ENCODE measurements at regions not wholly inside any gene's neighbourhood (a gene's known extent, or its start where the extent isn't known, plus 50 kb on each side); places are given as distances from the start of the nearest gene placed in this dataset.

DNA sequence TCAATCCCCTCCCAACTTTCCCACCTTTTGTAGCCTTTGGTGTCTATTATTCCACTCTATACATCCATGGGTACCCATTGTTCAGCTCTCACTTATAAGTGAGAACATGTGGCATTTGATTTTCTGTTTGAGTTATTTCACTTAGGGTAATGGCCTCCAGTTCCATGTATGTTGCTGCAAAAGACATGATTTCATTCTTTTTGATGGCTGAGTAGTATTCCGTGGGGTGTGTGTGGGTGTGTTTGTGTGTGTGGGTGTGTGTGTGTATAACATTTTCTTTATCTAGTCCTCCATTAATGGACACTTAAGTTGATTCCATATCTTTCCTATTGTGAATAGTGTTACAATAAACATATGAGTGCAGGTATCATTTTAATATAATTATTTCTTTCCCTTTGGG is 157.5 kb upstream of the FSTL4 start:
- DNase-seq (ENCODE audit: low read depth), result no peak

DNA sequence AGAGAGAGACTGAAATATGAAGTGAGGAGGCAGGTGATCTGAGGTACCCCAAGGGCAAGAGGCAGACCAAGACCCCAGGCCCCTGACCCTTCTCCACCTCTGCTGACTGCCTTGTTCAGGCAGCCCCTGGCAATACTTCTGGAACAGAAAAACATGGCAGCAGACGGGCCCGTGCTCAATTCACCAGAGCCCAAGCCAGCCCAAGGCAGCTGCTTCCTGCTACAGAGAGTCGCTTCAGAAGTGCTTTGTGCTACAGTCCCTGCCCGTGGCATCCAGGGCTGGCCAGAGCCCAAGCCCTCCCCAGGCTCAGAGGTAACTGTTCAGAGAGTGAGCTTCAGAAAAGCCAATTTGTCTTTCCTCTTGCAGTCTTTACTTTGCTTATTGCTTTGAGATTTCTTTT is 151.4 kb upstream of the FSTL4 start:
- no peak for DNase-seq (ENCODE audit: low read depth)

DNA sequence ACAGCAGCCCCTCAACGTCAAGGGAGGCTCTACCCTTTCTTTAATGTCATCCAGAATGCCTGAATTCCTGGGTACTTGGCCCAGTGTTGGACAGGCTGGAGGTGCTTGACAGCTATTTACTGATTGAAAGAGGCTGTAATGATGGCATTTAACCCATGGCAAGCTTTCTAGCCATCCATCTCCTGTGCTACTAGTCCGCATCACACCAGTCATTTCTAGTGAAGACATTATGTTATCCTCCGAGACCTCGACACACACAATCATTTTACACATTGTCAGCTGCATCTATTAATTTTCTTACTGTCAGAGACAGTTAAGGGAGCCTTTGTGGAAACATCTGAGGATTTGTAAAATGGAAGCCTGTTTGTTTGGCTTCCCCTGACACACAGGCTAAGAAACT is 149.3 kb upstream of the FSTL4 start:
- no peak for DNase-seq (ENCODE audit: low read depth)

DNA sequence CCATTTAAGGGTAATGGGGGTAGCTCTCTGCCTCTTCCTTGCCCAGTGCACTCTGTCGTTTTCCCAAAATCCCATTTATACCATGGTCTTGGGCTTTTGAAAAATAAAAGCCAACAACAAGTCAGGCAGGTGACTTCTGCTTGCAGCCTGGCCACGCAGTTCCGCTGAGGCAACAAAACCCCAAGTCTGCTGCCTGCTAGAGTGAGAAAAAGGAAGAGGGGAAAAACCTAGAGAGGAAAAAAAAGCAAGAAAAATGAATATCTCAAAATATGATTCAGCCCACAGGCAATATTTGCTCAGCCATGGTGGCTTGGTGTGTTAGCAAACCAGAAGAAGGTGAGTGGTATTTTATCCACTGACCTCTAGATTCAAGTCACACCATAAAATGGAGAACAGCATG is 148.2 kb upstream of the FSTL4 start:
- DNase-seq (ENCODE audit: low read depth), result no peak

DNA sequence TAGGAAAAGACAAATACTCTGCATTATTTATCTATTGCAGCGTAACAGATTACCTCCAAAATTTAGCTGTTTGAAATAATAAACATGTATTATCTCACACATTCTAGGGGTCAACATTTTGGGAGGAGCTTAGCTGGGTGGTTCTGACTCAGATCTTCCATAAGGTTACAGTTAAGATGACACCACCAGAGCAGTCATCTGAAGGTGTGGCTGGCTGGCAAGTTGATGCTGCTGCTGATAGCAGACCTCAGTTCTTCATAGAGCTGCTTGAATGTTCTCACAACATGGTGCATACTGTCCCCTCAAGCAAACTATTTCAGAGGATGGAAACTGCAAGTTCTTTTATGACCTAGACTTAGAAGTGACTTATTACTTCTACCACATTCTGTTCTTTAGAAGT is 146.3 kb upstream of the FSTL4 start:
- DNase-seq (ENCODE audit: low read depth), result no peak

DNA sequence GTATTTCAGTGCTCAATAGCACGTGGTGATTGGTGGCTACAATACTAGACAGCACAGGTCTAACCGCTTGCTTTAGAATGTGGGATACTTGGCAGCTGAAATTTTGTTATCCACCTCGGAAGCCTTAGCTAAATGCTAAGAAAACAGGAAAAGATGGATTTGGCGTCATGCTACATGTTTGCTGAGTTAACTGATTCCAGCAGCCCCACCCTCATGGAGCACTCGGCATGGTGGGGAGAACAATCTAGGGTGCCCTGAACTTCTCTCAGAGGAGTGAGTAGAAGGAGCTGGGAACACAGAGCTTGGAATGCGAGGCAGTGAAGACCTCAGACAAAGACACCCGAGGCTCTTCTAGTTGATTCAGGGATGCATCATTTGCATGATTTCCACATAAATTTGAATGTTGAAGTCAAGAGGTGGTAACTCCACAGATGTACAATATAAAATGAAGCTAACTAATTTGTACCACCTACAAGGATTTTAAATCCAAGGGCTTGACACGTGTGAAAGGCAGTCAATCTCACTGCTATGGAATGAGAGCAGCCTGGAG is 145.1 kb upstream of the FSTL4 start:
- DNase-seq (ENCODE audit: low read depth), result no peak

DNA sequence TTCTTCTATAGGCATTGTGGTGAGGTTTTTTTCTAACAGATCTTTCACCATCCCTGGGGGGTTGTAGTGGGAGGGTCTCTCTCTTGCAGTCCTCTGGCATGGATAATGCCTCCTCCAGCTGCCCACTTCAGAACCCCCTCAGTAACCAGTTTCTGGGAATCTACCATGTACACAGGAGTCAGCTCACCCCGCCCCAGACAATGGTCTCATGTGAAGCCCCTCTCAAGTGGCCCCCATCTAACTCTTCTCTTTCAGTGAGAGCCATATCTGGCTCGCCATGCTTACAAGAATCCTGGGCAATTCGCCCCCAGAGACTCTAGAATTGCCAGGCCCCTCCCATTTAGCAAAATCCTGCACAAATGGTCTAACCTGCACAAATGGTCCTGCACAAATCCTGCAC is 144.4 kb upstream of the FSTL4 start:
- DNase-seq (ENCODE audit: low read depth), result no peak

DNA sequence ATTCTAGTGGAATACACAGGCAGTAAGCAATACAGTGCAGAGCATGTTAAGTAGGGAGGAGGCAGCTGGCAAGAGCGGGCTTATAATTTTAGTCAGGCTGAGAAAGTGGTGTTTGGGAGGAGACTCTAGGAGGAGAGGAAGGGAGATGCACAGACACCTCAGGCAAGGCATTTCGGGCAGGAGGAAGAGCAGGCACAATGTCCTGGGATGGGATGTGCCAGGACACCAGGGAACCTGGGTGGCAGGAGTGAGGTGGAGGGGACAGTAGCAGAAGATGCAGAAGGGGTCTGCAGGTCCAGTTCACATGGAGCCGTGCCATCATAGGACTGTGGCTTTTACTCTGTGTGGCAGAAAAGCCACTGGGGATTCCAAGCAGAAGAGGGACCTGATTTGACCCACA is 143.7 kb upstream of the FSTL4 start:
- DNase-seq (ENCODE audit: low read depth), result no peak

DNA sequence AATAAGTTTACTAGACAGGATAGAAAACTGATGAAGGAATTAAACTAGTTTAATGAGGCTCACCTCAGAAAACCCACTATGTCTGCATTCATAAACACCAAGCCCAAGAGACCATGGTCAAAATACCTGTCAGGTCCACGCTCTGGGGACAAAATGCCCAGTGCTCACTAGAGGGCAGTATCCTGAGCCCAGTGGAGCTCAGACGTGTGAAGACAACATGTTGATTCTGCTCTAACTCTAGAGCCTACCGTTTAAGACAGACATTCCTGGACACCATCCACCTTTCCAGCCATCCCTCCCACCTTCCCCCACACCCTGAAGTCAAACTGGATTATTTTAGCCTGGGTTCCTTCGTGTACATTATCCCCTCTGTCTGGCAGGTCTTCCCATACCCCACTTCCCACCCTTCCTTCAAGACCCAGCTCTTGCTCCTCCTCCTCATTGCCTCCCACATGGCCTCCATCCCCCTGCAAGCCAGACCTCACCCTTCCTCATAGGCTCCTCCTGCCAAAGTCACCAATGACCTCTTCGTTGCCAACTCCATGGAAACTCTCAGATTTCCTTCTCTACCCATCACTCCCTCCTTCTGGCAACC is 142.3 kb upstream of the FSTL4 start:
- DNase-seq (ENCODE audit: low read depth), result no peak

DNA sequence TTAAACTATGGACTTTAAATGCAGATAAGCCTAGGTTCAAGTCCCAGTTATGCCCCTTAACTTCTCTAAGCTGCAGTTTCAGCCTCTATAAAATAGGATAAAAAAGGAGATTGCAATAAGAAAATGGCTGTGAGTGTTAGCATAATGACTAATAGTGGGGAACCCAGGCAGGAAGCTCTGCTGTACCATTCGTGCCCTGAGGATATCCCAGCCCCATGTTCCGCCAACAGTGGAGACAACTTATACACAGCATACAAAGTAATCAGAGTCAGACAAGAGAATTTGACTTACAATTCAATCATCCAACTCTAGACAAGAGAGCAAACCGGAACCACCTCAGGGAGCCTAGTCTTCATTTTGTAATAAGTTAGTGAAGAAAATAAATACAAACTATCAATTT is 141.5 kb upstream of the FSTL4 start:
- DNase-seq (ENCODE audit: low read depth), result no peak

DNA sequence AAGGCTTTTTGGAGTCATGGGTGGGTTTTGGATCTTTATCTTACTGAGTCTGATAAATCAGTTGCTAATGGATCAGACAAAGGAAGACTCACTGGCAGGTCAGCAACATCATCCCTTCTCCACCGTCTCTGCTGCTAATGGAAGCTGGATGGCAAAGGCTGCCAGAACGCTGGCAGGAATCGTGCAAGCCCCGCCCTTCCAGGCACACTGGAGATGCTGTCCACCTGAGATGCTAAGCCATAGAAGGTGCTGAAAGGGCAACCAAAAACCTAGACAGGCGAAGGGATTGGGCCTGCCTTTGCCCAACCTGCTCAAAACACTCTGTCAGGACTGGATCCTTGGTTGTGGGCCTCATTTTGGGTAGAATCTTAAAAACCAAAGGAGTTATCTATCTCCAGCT is 139.5 kb upstream of the FSTL4 start:
- DNase-seq (ENCODE audit: low read depth), result no peak

DNA sequence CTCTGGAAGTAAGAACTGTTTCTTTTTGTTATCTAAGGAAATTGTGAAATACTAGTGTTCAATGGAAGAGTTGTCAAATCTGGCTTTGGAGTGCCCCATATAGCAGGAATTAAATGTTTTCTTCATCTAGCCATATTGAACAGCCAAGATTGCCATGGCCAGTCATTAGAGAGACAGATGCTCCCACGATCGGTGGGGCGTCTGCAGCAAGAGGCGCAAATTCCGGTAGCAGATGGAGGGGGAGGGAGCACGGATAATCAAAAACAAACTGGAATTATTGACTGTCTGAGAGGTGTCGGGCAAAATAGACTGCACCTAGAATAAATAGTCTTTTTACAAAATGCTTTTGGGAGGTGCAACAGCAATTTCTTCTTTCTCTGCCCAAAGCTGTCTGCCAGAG is 139.1 kb upstream of the FSTL4 start:
- DNase-seq (ENCODE audit: low read depth), result no peak

DNA sequence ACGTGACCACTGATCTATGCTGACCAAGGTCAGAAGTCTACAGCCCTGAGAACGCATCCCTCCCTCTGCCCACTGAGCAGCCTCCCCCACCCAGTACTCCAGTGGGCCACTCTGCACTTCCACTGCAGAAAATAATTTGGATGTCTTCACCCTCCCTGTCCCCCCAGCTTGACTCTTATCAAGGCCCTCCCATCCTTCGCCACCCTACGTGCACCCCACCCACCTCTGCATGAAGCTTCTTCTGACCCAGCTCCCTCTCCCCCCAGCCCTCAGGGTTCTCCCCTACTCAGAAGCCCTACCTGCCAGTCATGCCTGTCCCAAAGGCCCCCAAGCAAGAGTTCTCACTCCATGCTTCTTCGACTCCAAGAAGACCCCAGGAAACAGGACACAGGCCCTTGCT is 138.5 kb upstream of the FSTL4 start:
- no peak for DNase-seq (ENCODE audit: low read depth)

DNA sequence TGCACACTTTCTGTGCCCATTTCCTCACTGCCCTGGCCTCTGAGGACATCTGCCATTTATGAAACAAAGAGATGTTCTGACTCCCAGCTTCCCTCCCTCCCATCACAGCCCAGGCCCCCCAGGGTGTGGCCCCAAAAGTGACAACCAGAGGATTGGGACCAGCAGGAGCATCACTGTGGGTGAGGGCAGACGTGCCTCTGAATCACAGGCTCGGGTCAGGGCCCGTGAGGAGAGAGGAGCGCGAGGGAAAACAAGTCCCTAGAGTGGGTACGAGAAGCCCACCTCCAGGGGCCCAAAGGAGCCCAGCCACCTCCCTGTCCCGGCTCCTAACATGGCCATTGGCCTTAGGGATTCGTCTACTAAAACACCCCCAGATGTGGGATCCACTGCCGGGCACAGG is 138.0 kb upstream of the FSTL4 start:
- DNase-seq (ENCODE audit: low read depth), result no peak

DNA sequence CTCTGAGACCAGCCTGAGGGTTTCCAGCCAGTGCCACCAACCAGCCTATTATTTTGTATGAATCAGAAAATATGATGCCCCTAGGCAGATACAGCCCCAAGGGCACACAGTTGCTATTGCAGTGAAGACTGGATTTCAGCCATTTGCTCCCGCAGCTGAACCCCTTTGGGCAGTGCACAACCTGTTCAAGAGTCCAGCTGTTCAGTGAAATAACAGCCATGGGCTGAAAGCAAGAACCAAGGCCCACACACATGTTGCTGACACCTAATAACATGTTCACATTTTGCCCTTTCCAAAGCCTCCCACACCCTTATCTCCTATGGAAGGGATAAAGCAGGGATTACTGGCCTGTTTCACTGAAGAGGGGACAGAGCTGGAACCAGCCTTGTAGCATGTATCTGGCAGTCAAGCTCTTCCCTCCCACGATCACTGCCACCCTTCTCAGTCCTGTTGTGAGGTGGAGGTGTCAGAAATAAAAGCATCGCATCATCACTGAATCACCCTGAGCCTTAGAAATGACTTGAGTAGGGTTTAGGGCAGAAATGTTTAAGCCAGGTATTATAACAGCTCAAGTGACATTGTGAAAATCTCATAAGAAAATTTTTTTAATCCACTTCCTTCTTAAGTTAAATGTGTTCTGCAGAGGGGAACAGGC is 137.1 kb upstream of the FSTL4 start:
- no peak for DNase-seq (ENCODE audit: low read depth)

DNA sequence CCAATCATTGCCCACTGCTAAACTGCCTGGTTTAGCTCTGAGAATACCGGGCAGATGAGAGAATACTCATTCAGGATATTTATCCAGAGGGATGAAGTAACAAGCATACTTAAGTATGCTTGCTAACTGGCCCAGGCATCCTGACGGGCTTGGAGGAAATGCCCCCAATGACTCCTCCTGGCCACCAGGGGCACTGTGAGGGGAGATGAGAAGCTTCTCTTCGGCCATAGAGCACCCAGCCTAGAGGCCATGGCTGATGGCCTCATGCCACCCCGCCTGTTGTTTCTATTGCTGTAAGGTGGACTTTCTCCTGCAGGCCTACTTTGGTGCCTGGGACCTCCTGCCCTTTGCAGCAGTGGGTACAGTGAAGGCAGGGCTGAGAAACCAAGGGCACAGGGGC is 134.5 kb upstream of the FSTL4 start:
- DNase-seq (ENCODE audit: low read depth), result no peak

DNA sequence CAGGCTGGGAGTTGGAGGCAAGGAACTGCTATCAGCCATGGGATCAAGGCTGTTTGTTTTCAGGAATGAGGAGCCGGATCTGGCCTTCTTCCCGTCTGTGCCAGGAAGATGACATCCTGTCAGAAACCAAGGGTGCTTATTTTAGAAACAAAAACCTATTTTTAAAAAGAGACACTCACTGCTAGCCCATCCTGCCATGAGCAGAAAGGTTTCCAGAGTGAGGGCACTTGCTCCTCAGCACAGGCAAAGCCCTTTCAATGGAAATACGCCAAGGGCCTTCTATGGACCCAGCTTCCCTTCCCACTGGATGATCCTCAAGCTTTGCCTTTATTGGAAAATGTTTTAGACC is 132.6 kb upstream of the FSTL4 start:
- DNase-seq (ENCODE audit: low read depth), result no peak

DNA sequence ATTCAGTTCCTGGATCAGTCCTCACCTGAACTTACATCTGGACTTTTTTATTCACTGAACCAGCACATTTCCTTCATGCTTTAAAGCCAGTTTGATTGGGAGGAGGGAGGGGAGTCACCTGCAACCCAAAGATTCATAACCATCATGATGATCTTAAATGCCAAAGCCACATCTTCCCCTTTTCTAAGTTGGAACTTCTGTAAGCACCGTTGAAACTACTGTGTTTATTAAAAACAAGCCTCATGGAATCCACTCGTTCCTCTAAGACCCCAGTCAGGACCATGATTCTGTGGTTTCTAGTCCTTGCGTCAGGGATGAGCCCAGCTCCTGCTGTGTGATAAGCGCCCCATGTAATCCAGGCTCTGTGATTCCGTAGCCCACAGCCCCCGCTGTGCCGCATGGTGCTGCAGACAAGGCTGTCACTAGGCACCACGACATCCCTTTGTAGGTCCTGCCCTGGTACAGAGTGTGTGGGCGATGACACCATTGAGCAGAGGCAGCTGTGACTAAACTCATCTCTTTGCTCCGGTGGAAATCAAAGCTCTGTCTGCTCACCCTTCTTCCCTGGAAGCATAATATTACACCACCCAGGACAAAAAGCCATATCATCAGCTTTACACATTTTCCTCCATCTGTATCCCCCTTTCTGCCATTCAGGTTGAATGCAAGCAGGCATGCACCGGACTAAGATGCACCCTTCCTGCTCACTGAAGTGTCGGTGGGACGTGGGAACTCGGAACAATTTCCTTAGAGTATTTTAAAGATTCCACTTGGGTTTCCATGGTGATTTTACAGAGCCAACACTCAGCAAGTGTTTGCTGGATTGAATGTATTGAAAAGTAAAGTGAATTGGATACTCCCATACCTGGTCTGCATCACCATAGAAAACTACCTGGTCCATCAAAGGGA is 132.0 kb upstream of the FSTL4 start:
- no peak for DNase-seq (ENCODE audit: low read depth)

DNA sequence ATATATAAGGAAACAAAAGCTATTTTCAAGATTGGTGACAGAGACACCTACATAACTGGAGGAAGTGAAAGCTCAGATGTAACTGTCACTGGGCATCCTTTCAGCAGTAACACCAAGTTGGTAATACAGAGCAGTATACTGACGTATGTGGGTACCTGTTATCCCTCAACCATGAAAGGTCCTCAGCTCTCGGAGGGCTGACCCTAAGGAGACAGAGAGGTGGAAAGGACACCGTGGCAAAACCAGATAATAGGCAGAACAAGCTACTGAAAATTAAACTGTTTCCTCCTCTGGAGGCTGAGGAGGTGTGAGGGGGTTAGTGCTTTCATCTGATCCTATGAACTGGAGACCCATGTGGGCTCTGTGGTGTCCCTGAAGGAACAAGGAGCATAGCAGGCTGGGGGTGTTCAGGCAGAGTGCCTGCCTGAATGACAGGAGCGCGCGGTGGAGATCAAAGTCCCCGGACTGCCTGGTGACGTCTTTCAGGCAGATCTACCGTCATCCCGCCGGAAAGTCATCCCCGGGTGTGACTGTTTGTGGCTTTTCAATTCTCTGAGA is 130.2 kb upstream of the FSTL4 start:
- no peak for DNase-seq (ENCODE audit: low read depth)

DNA sequence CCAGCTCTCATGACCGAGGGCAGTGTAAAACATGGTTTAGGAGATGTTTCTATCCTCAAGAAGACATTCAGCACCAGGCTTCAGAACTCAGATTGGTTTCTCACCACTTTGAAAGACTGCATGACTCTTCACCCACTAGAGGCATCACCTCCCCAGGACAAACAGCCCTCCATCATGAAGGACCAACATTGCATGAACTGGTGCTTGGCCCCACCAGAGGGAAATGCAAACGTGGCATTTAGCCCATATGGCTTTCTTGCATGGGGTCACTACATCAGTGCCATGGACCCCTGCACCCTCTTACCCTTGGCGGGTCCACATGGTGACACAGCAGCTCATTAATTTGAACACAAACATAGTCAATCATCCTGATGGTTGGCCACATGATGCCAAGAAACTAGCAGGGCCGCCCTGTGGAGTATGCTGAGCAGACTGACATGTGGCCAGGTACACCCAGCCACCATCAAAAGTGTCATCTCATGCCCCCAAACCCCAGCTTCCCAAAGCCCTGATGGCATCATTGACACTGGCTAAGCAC is 129.5 kb upstream of the FSTL4 start:
- no peak for DNase-seq (ENCODE audit: low read depth)

DNA sequence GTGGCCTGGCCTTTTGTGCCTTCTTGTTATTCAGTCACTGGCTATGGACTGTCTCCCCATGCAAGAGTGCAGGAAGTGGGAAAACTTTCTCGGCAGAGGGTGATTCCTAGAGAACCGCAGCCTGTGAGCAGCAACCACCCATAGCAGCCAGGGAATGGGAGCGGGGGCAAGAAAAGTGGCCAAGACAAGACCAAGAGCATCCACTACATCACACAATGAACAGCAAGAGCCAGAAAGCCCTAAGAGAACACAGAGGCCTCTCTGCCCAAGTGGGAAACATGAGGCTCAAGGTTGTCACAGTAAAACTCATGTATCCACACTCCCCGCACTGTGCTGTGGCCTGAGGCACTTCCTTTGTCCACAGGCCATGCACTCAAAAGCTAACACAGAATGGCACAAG is 129.1 kb upstream of the FSTL4 start:
- no peak for DNase-seq (ENCODE audit: low read depth)

DNA sequence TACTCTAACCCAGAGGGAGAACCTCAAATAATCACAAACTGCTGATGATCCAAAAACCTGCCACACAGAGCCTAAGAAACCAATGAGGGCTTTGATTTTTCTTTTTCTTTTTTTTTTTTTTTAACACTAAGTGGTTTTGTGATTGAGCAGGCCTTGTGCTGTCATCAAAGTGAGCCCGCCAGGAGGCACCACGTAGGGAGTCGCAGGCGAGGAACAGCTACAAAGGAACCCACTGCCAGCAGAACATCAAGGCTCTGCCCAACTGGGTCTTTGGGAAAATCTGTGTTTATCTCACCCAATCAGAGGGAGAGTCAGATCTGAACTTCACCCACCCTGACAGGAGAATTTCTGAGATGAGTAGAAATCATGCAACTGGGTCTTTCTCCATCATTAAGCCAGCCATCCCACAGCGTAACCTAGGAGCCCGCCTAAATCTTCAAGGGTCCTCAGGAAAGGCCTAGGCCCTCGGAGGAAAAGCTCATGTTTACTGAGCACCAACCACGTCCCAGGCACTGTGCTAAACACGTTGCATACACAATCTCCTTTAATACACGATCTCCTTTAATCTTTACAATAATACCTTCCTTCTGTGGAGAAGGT is 126.9 kb upstream of the FSTL4 start:
- no peak for DNase-seq (ENCODE audit: low read depth)

Data from non-pigmented ciliary epithelial cell (primary cell).